MM.1S (cell line): ENCODE measurements at regions not wholly inside any gene's neighbourhood (a gene's known extent, or its start where the extent isn't known, plus 50 kb on each side); places are given as distances from the start of the nearest gene placed in this dataset.
"Not testable (repeated sequence)": the region's sequence is repeated elsewhere in the genome, so short reads cannot be mapped to it uniquely, and the experiment has no call there.

Source experiments
- DNase-seq: peaks from one replicate; pipeline ENCODE4 v3.0.0-alpha.2; 2015
- H2AFZ ChIP-seq: fragments of 300-600 bp; sonication (generic); 2 replicates; pipeline ENCODE4 v1.6.0; 2016; ENCODE audit warnings: antibody characterized with exemption, low read length
- H3F3A ChIP-seq: fragments of 300-600 bp; sonication (generic); 2 replicates; pipeline ENCODE4 v1.6.1; 2016; ENCODE audit warnings: mild to moderate bottlenecking, antibody characterized with exemption, low read length, moderate library complexity, mixed read lengths; ENCODE audit not compliant: insufficient read depth
- H3K27ac ChIP-seq: fragments of 300-600 bp; sonication (generic); 2 replicates; pipeline ENCODE4 v1.5.1; 2016; ENCODE audit warnings: mild to moderate bottlenecking, low read length
- H3K27me3 ChIP-seq: fragments of 300-600 bp; sonication (generic); replicated peaks from 2 replicates; pipeline ENCODE4 v1.6.0; 2016; ENCODE audit warnings: low read length; ENCODE audit not compliant: insufficient read depth
- H3K36me3 ChIP-seq: fragments of 300-600 bp; sonication (generic); replicated peaks from 2 replicates; pipeline ENCODE4 v1.6.1; 2016; ENCODE audit warnings: mild to moderate bottlenecking, low read length, mixed read lengths; ENCODE audit not compliant: insufficient read depth
- H3K4me1 ChIP-seq: fragments of 300-600 bp; sonication (generic); 2 replicates; pipeline ENCODE4 v1.6.1; 2016; ENCODE audit warnings: low read length, mixed read lengths
- H3K4me2 ChIP-seq: fragments of 300-600 bp; sonication (generic); 2 replicates; pipeline ENCODE4 v1.6.0; 2016; ENCODE audit warnings: low read depth, low read length
- H3K4me3 ChIP-seq: fragments of 300-600 bp; sonication (generic); 2 replicates; pipeline ENCODE4 v1.5.1; 2016; ENCODE audit warnings: low read length, mixed read lengths
- H3K79me2 ChIP-seq: fragments of 300-600 bp; sonication (generic); 2 replicates; pipeline ENCODE4 v1.6.1; 2016; ENCODE audit warnings: mixed run types, low read length, mixed read lengths
- H3K9ac ChIP-seq: fragments of 300-600 bp; sonication (generic); 2 replicates; pipeline ENCODE4 v1.6.1; 2016; ENCODE audit warnings: low read length, mixed read lengths
- H3K9me2 ChIP-seq: fragments of 300-600 bp; sonication (generic); replicated peaks from 2 replicates; pipeline ENCODE4 v1.6.1; 2016; ENCODE audit warnings: mild to moderate bottlenecking, low read length, mixed read lengths; ENCODE audit not compliant: insufficient read depth
- H3K9me3 ChIP-seq: fragments of 300-600 bp; sonication (generic); replicated peaks from 2 replicates; pipeline ENCODE4 v1.6.1; 2016; ENCODE audit warnings: mild to moderate bottlenecking, low read length, mixed read lengths; ENCODE audit not compliant: insufficient read depth
- H4K20me1 ChIP-seq: fragments of 300-600 bp; sonication (generic); 2 replicates; pipeline ENCODE4 v1.6.1; 2016; ENCODE audit warnings: mild to moderate bottlenecking, low read length, moderate library complexity, mixed read lengths; ENCODE audit not compliant: insufficient read depth
- EZH2 ChIP-seq: fragments of 300-600 bp; sonication (generic); optimal IDR thresholded peaks from 2 replicates; pipeline ENCODE3; 2017; ENCODE audit warnings: low read depth, mild to moderate bottlenecking, antibody characterized with exemption, low read length, mixed read lengths
- EZH2phosphoT487 ChIP-seq: fragments of 300-600 bp; sonication (generic); IDR thresholded peaks from 2 replicates; pipeline ENCODE4 v1.6.1; 2018; ENCODE audit warnings: antibody characterized with exemption, low read length
- TF ChIP-seq, protein P1 (sequence below): fragments of 300-600 bp; sonication (generic); IDR thresholded peaks from 2 replicates; pipeline ENCODE4 v1.5.1; 2016; ENCODE audit warnings: antibody characterized with exemption, low read length, mixed read lengths

DNA sequence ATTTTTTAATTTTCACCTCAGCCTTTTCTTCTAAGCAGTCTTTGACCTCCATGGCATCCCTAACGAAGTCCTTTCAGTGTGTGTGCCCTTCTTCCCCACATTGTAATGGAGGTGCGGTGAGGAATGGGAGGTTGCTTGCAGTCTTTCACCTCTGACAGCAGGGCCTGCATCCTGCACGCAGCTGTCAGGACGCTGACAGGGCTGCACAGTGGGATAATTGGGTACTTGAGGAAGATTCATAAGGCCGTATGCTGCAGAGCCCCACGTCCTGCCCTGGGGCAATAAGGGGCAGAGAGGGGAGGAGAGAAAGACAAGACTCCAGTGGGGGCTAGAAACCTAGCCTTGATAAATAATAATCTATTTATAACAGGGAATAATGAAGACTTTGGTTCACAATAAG, 184.7 kb downstream of the SAMD5 start:
- Histone ChIP-seq H2AFZ (no peak overlapping the region), H3K9me2 (no peaks in the 10 kb centered on the region), H3K4me3 (no peak overlapping the region), H3K4me1 (no peaks in the 10 kb centered on the region), H3K4me2 (no peak overlapping the region), H3K36me3 (no peaks in the 10 kb centered on the region), H3K9ac (no peak overlapping the region), H3K27ac (no peak overlapping the region), H3K27me3 (no peaks in the 10 kb centered on the region), H3F3A (no peaks in the 10 kb centered on the region), H4K20me1 (no peaks in the 10 kb centered on the region), H3K9me3 (no peaks in the 10 kb centered on the region), H3K79me2 (no peaks in the 10 kb centered on the region)
- DNase-seq: no peak
- TF ChIP-seq EZH2: no peak
- no peak for TF ChIP-seq EZH2phosphoT487
- TF ChIP-seq, protein P1, sequence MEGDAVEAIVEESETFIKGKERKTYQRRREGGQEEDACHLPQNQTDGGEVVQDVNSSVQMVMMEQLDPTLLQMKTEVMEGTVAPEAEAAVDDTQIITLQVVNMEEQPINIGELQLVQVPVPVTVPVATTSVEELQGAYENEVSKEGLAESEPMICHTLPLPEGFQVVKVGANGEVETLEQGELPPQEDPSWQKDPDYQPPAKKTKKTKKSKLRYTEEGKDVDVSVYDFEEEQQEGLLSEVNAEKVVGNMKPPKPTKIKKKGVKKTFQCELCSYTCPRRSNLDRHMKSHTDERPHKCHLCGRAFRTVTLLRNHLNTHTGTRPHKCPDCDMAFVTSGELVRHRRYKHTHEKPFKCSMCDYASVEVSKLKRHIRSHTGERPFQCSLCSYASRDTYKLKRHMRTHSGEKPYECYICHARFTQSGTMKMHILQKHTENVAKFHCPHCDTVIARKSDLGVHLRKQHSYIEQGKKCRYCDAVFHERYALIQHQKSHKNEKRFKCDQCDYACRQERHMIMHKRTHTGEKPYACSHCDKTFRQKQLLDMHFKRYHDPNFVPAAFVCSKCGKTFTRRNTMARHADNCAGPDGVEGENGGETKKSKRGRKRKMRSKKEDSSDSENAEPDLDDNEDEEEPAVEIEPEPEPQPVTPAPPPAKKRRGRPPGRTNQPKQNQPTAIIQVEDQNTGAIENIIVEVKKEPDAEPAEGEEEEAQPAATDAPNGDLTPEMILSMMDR: no peak

DNA sequence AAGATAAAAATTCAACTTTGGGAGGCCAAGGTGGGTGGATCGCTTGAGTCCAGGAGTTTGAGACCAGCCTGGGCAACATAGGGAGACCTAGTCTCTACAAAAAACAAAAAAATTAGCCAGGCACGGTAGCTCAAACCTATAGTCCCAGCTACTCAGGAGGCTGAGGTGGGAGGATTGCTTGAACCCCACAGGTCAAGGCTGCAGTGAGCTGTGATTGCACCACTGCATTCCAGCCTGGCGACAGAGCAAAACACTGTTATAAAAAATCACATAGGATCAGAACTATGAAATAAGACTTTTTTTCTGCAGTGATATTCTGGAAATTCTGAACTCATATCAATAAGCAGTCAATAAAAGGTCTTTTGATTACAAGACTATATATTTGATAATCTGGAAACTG, 186.1 kb downstream of the SAMD5 start:
- H3K36me3 ChIP-seq, H3K79me2 ChIP-seq, H2AFZ ChIP-seq, H4K20me1 ChIP-seq, DNase-seq, H3K27ac ChIP-seq, H3K4me2 ChIP-seq, H3K4me3 ChIP-seq, H3K9ac ChIP-seq, H3F3A ChIP-seq, H3K9me3 ChIP-seq, H3K4me1 ChIP-seq, H3K27me3 ChIP-seq, H3K9me2 ChIP-seq: not testable (repeated sequence)

DNA sequence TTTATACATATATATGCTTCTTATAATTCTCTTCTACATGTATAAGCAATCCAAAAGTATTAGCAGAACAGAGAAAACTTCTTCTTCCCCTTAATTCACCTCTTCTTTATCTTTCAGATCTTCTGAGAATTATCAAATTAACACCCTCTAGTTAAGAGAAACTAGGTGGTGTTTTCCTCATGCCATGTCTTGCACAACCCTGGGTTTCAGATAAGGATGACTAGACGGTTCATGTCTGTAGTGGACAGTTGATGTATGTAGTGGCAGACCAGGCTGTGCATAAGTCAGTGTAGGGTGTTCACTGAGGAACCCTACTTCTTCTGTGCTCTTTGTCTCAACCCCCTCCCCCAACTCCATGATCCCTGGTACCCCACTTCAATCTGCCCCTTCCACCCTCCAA, 187.3 kb downstream of the SAMD5 start:
- no peaks in the 10 kb centered on the region for H3F3A ChIP-seq
- DNase-seq: no peak
- TF ChIP-seq EZH2phosphoT487 (no peak), EZH2 (no peak)
- TF ChIP-seq, protein P1: no peak

DNA sequence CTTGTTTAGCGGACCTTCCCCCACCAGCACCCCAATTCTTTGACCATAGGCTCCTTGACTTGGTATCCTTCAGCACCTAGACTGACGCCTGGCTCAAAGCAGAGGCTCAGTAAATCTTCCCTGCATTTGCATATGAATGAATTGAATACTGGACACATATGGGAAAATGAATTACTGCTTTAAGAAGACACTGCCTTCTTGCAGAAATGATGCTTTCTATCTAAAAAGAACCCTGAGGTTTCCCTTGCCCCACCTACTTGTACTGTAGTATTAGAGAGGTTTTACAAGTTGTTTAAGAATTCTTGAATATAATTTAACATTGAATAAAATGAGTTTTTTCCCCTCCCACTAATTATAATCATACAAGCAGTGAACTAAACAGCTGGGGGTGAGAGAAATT, 190.7 kb downstream of the SAMD5 start:
- no peak overlapping the region for H3K27ac ChIP-seq
- no peak for DNase-seq
- no peak overlapping the region for H3K4me2 ChIP-seq
- no peaks in the 10 kb centered on the region for H3K36me3 ChIP-seq
- TF ChIP-seq EZH2 (no peak), EZH2phosphoT487 (no peak)
- TF ChIP-seq, protein P1: no peak
- no peaks in the 10 kb centered on the region for H3F3A ChIP-seq
- H3K4me3 ChIP-seq: no peak overlapping the region
- H4K20me1 ChIP-seq: no peaks in the 10 kb centered on the region
- no peaks in the 10 kb centered on the region for H3K79me2 ChIP-seq
- H3K27me3 ChIP-seq: no peaks in the 10 kb centered on the region
- no peaks in the 10 kb centered on the region for H3K9me2 ChIP-seq
- H3K9ac ChIP-seq: no peak overlapping the region
- no peaks in the 10 kb centered on the region for H3K4me1 ChIP-seq
- no peaks in the 10 kb centered on the region for H3K9me3 ChIP-seq
- H2AFZ ChIP-seq: no peak overlapping the region

More for the DNA sequence above, 187.3 kb downstream of the SAMD5 start:
- Histone ChIP-seq H3K36me3 (no peaks in the 10 kb centered on the region), H2AFZ (no peak overlapping the region), H3K27ac (no peak overlapping the region), H3K9me3 (no peaks in the 10 kb centered on the region), H3K79me2 (no peaks in the 10 kb centered on the region), H3K9me2 (no peaks in the 10 kb centered on the region), H3K9ac (no peak overlapping the region), H4K20me1 (no peaks in the 10 kb centered on the region), H3K4me3 (no peak overlapping the region), H3K4me1 (no peaks in the 10 kb centered on the region), H3K27me3 (no peaks in the 10 kb centered on the region), H3K4me2 (no peak overlapping the region)
